ENCODE measurements at regions not wholly inside any gene's neighbourhood (a gene's known extent, or its start where the extent isn't known, plus 50 kb on each side); places are given as distances from the start of the nearest gene placed in this dataset.

GRCh38 chr12:102573237-102573636, 92.9 kb upstream of the IGF1 start:
- no peak for DNase-seq

GRCh38 chr12:102571889-102572288, 91.5 kb upstream of the IGF1 start:
- no peak for DNase-seq

GRCh38 chr12:102570256-102570655, 89.9 kb upstream of the IGF1 start:
- DNase-seq: no peak

GRCh38 chr12:102569803-102570202, 89.4 kb upstream of the IGF1 start:
- no peak for DNase-seq

GRCh38 chr12:102568276-102568675, 87.9 kb upstream of the IGF1 start:
- DNase-seq: no peak

- no peak for DNase-seq
Observed at GRCh38 chr12:102567031-102567985, 86.9 kb upstream of the IGF1 start.

GRCh38 chr12:102565555-102565954, 85.2 kb upstream of the IGF1 start:
- DNase-seq: no peak

GRCh38 chr12:102564026-102564425, 83.7 kb upstream of the IGF1 start:
- DNase-seq: no peak

GRCh38 chr12:102562836-102563425, 82.6 kb upstream of the IGF1 start:
- DNase-seq: no peak

GRCh38 chr12:102551186-102551585, 70.8 kb upstream of the IGF1 start:
- no peak for DNase-seq

GRCh38 chr12:102549691-102550090, 69.3 kb upstream of the IGF1 start:
- no peak for DNase-seq

- no peak for DNase-seq
Observed at GRCh38 chr12:102548543-102548942, 68.2 kb upstream of the IGF1 start.

GRCh38 chr12:102543494-102544485, 63.4 kb upstream of the IGF1 start:
- no peak for DNase-seq

- DNase-seq: no peak
Observed at GRCh38 chr12:102542816-102543440, 62.6 kb upstream of the IGF1 start.

GRCh38 chr12:102540815-102541385, 60.5 kb upstream of the IGF1 start:
- DNase-seq: no peak

- DNase-seq: no peak
Observed at GRCh38 chr12:102539651-102540553, 59.5 kb upstream of the IGF1 start.

GRCh38 chr12:102535306-102535705, 54.9 kb upstream of the IGF1 start:
- DNase-seq: no peak

- no peak for DNase-seq
Observed at GRCh38 chr12:102534899-102535298, 54.5 kb upstream of the IGF1 start.

- DNase-seq: no peak
Observed at GRCh38 chr12:102533483-102534215, 53.3 kb upstream of the IGF1 start.
